ENCODE measurements at regions not wholly inside any gene's neighbourhood (a gene's known extent, or its start where the extent isn't known, plus 50 kb on each side); places are given as distances from the start of the nearest gene placed in this dataset.
A peak's percentile ranks its signal among the peaks of the same experiment; 100 is the strongest.

GRCh38 chr5:53243403-53243802 is 133.8 kb upstream of the MOCS2 start:
- ChIA-PET POLR2A (no interaction called here), CTCF (interaction anchor here (2.4 kb wide), 1 partner anchor 72 kb away, joined by 9 read pairs; no protein-coding TSS in a partner anchor)
- no peak for DNase-seq (ENCODE audit: low read depth, low spot score)
- no peak for TF ChIP-seq CTCF (IDR thresholded peaks at IDR 0.05; ENCODE audit: insufficient read depth, low read length, missing control alignments)
- no peak overlapping the region for H3K4me3 ChIP-seq (ENCODE audit: low read depth, low read length)

- TF ChIP-seq CTCF (IDR thresholded peaks at IDR 0.05; ENCODE audit: insufficient read depth, low read length, missing control alignments): no peak
- H3K4me3 ChIP-seq (ENCODE audit: low read depth, low read length): no peak overlapping the region
- peak; percentile 86 for DNase-seq (ENCODE audit: low read depth, low spot score)
- CTCF ChIA-PET: interaction anchor here (0.9 to 1.5 kb wide), 2 partner anchors 9 to 117 kb away, joined by 3 read pairs; no protein-coding TSS in a partner anchor
- POLR2A ChIA-PET: no interaction called here
These were observed 136.7 kb upstream of the MOCS2 start for GRCh38 chr5:53246042-53246836.

- TF ChIP-seq CTCF (IDR thresholded peaks at IDR 0.05; ENCODE audit: insufficient read depth, low read length, missing control alignments): no peak
- CTCF ChIA-PET: interaction anchor here (1.2 to 2.7 kb wide), 4 partner anchors 9 to 181 kb away, joined by 3 to 8 read pairs (median 4); no protein-coding TSS in a partner anchor
- peak; percentile 91 for DNase-seq (ENCODE audit: low read depth, low spot score)
These were observed 140.1 kb upstream of the MOCS2 start for GRCh38 chr5:53249529-53250200.

GRCh38 chr5:53250201-53250550 is 140.6 kb upstream of the MOCS2 start:
- no peak for TF ChIP-seq CTCF (IDR thresholded peaks at IDR 0.05; ENCODE audit: insufficient read depth, low read length, missing control alignments)
- CTCF ChIA-PET: interaction anchor here (1.2 to 1.7 kb wide), 3 partner anchors 9 to 181 kb away, joined by 3 to 4 read pairs (median 3); no protein-coding TSS in a partner anchor
- DNase-seq (ENCODE audit: low read depth, low spot score): no peak
- no peak overlapping the region for H3K4me3 ChIP-seq (ENCODE audit: low read depth, low read length)
- POLR2A ChIA-PET: no interaction called here

More at GRCh38 chr5:53249529-53250200, 140.1 kb upstream of the MOCS2 start:
- POLR2A ChIA-PET: no interaction called here
- H3K4me3 ChIP-seq (ENCODE audit: low read depth, low read length): no peak overlapping the region

- POLR2A ChIA-PET: no interaction called here
- peak; percentile 55 for DNase-seq (ENCODE audit: low read depth, low spot score)
- CTCF ChIA-PET: no interaction called here
- no peak overlapping the region for H3K4me3 ChIP-seq (ENCODE audit: low read depth, low read length)
- no peak for TF ChIP-seq CTCF (IDR thresholded peaks at IDR 0.05; ENCODE audit: insufficient read depth, low read length, missing control alignments)
These were observed 143.9 kb upstream of the MOCS2 start for GRCh38 chr5:53253421-53253871.

- TF ChIP-seq CTCF (IDR thresholded peaks at IDR 0.05; ENCODE audit: insufficient read depth, low read length, missing control alignments): no peak
- no peak for DNase-seq (ENCODE audit: low read depth, low spot score)
- ChIA-PET POLR2A (no interaction called here), CTCF (interaction anchor here (1.5 kb wide), 1 partner anchor 86 kb away, joined by 7 read pairs; no protein-coding TSS in a partner anchor)
- no peak overlapping the region for H3K4me3 ChIP-seq (ENCODE audit: low read depth, low read length)
These were observed 147.2 kb upstream of the MOCS2 start for GRCh38 chr5:53256746-53257145.
